Prostate gland (tissue), 2 donors: ENCODE measurements at regions not wholly inside any gene's neighbourhood (a gene's known extent, or its start where the extent isn't known, plus 50 kb on each side); places are given as distances from the start of the nearest gene placed in this dataset.

ENCODE experiments used
- POLR2A ChIP-seq: fragments of 450-650 bp; IDR thresholded peaks from one replicate; pipeline ENCODE4 v1.6.1; 2016; ENCODE audit warnings: antibody characterized with exemption, mild to moderate bottlenecking
- TF ChIP-seq, protein P1 (sequence below), 4 experiments: fragments of 200-600 bp in 2 of 4; fragments of 450-650 bp in 2 of 4; sonication (generic) in 2 of 4; IDR thresholded peaks; 1 replicate in 3 of 4; 2 replicates in 1 of 4; pipeline ENCODE4 v1.5.1; 2016 to 2019; ENCODE audit warnings: antibody characterized with exemption in 4 of 4, mild to moderate bottlenecking in 2 of 4, moderate library complexity in 2 of 4

DNA sequence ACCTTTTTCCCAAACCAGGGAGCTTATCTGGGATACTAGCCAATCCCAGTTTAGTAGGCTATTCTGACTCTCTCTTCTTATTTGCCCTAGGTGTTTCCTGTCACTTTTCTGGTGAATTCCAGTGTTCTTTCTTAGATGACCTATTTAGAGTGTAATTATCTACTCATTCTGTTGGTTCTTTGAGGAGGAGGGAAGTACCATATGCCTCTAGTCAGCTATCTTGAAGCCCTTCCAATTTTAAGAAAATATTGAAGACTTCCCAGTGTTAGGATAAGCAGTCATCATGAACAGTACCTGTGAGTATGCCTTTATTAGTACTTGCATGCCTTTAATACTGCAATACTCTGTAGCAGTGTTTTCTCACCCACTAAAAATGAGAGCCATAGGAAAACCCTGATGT, 724.3 kb upstream of the SLITRK1 start:
- TF ChIP-seq, protein P1, sequence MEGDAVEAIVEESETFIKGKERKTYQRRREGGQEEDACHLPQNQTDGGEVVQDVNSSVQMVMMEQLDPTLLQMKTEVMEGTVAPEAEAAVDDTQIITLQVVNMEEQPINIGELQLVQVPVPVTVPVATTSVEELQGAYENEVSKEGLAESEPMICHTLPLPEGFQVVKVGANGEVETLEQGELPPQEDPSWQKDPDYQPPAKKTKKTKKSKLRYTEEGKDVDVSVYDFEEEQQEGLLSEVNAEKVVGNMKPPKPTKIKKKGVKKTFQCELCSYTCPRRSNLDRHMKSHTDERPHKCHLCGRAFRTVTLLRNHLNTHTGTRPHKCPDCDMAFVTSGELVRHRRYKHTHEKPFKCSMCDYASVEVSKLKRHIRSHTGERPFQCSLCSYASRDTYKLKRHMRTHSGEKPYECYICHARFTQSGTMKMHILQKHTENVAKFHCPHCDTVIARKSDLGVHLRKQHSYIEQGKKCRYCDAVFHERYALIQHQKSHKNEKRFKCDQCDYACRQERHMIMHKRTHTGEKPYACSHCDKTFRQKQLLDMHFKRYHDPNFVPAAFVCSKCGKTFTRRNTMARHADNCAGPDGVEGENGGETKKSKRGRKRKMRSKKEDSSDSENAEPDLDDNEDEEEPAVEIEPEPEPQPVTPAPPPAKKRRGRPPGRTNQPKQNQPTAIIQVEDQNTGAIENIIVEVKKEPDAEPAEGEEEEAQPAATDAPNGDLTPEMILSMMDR (IDR thresholded peaks at IDR 0.05) = no peak
- no peak for TF ChIP-seq POLR2A
